CMK (cell line): ENCODE measurements at regions not wholly inside any gene's neighbourhood (a gene's known extent, or its start where the extent isn't known, plus 50 kb on each side); places are given as distances from the start of the nearest gene placed in this dataset.

Source experiments
- DNase-seq: peaks from one replicate; pipeline ENCODE4 v3.0.0-alpha.2; 2010; ENCODE audit warnings: low read depth

GRCh38 chr12:102781117-102781516 lies 135.9 kb downstream of the PAH start:
- DNase-seq = no peak

GRCh38 chr12:102776041-102776440 lies 141.0 kb downstream of the PAH start:
- no peak for DNase-seq

- no peak for DNase-seq
Observed at GRCh38 chr12:102769323-102769916, 147.6 kb downstream of the PAH start.

- no peak for DNase-seq
Observed at GRCh38 chr12:102766961-102767360, 150.1 kb downstream of the PAH start.

- DNase-seq = no peak
Observed at GRCh38 chr12:102765736-102766135, 151.3 kb downstream of the PAH start.

GRCh38 chr12:102763471-102763870 lies 153.6 kb downstream of the PAH start:
- no peak for DNase-seq

GRCh38 chr12:102763061-102763460 lies 154.0 kb downstream of the PAH start:
- no peak for DNase-seq

GRCh38 chr12:102760322-102760721 lies 156.7 kb downstream of the PAH start:
- DNase-seq = no peak

- no peak for DNase-seq
Observed at GRCh38 chr12:102759466-102759865, 157.6 kb downstream of the PAH start.

- DNase-seq = no peak
Observed at GRCh38 chr12:102757882-102758226, 159.2 kb downstream of the PAH start.

- no peak for DNase-seq
Observed at GRCh38 chr12:102757154-102757881, 159.7 kb downstream of the PAH start.

- no peak for DNase-seq
Observed at GRCh38 chr12:102756530-102756929, 160.5 kb downstream of the PAH start.

- DNase-seq = no peak
Observed at GRCh38 chr12:102755266-102755665, 161.8 kb downstream of the PAH start.

- no peak for DNase-seq
Observed at GRCh38 chr12:102753802-102754201, 163.2 kb downstream of the PAH start.

GRCh38 chr12:102748704-102749103 lies 168.3 kb downstream of the PAH start:
- DNase-seq = no peak

GRCh38 chr12:102746963-102747362 lies 170.1 kb downstream of the PAH start:
- DNase-seq = no peak

- no peak for DNase-seq
Observed at GRCh38 chr12:102745971-102746600, 171.0 kb downstream of the PAH start.

- no peak for DNase-seq
Observed at GRCh38 chr12:102741196-102741595, 175.8 kb downstream of the PAH start.

GRCh38 chr12:102740141-102740955 lies 176.7 kb downstream of the PAH start:
- DNase-seq = no peak

GRCh38 chr12:102736328-102736727 lies 180.7 kb downstream of the PAH start:
- no peak for DNase-seq

- no peak for DNase-seq
Observed at GRCh38 chr12:102735104-102735503, 181.9 kb downstream of the PAH start.

GRCh38 chr12:102730996-102731395 lies 186.0 kb downstream of the PAH start:
- no peak for DNase-seq
